Fibroblast of villous mesenchyme (primary cell): ENCODE measurements at regions not wholly inside any gene's neighbourhood (a gene's known extent, or its start where the extent isn't known, plus 50 kb on each side); places are given as distances from the start of the nearest gene placed in this dataset.
A peak's percentile ranks its signal among the peaks of the same experiment; 100 is the strongest.

Experiments
- DNase-seq: peaks from one replicate; pipeline ENCODE4 v3.0.0-alpha.2; 2010; ENCODE audit warnings: low read depth
- H3K4me3 ChIP-seq: 2 replicates; pipeline ENCODE4 v1.5.1; 2011; ENCODE audit warnings: low read depth, mild to moderate bottlenecking, low read length
- CTCF ChIP-seq: IDR thresholded peaks from 2 replicates; pipeline ENCODE4 v1.5.1; 2012; ENCODE audit warnings: low read depth, mild to moderate bottlenecking, low read length; ENCODE audit not compliant: insufficient read depth

DNA sequence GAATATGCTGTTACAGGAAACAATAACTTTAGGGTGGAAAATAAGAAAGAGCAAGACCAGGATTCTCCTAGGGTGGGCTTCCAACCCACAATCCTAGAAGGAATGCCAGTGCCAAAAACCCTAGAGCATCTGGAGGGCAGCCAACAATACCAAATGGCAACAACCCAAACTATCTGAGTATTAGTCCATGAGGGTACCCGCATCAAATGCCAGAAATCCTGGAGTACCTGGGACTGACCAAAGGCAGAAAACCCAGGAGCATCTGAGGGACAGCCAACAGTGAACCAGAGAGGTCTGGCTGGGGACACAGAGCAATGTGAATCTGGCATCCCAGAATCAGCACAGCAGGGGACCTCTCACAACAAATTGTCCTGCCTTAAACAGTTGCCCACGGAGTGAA is 126.3 kb downstream of the SCG2 start:
- DNase-seq = no peak
- no peak overlapping the region for H3K4me3 ChIP-seq
- no peak for TF ChIP-seq CTCF

GRCh38 chr2:223477318-223477717 is 124.8 kb downstream of the SCG2 start:
- DNase-seq = no peak
- no peak overlapping the region for H3K4me3 ChIP-seq
- TF ChIP-seq CTCF = no peak

- no peak overlapping the region for H3K4me3 ChIP-seq
- no peak for TF ChIP-seq CTCF
- no peak for DNase-seq
Observed at GRCh38 chr2:223481486-223481885, 120.7 kb downstream of the SCG2 start.

- no peak overlapping the region for H3K4me3 ChIP-seq
- no peak for DNase-seq
- no peak for TF ChIP-seq CTCF
Observed at GRCh38 chr2:223486751-223487150, 115.4 kb downstream of the SCG2 start.

GRCh38 chr2:223487214-223487846 is 114.8 kb downstream of the SCG2 start:
- H3K4me3 ChIP-seq = no peak overlapping the region
- no peak for DNase-seq
- TF ChIP-seq CTCF = no peak

DNA sequence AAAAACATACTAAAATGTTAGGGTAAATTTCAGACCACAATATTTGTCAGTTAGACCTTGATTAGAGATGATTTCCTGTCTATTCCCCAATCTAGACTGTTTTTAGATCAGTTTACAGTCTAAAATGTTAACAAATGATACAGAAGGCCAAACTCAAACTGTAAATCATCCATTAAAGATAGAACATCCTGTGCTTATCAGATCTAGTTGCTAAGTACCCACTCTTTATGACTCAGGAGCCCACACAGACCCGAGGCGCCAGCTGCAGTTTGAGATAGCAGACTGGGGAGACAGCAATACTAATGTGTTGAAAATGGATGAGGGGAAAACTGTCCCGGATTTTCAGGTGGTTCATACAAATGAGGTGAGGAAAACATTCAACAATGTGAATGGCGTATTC is 113.3 kb downstream of the SCG2 start:
- TF ChIP-seq CTCF = no peak
- no peak overlapping the region for H3K4me3 ChIP-seq
- DNase-seq = peak; percentile 95

- no peak overlapping the region for H3K4me3 ChIP-seq
- no peak for TF ChIP-seq CTCF
- DNase-seq = no peak
Observed at GRCh38 chr2:223494496-223494895, 107.7 kb downstream of the SCG2 start.
